ENCODE measurements at regions not wholly inside any gene's neighbourhood (a gene's known extent, or its start where the extent isn't known, plus 50 kb on each side); places are given as distances from the start of the nearest gene placed in this dataset.

- no peak for TF ChIP-seq RAD21 (IDR thresholded peaks at IDR 0.05 in 1 of 2, conservative IDR thresholded peaks at IDR 0.05 in 1 of 2; ENCODE audit: low read depth in 2 of 2, low read length in 2 of 2)
- no peak for TF ChIP-seq RFX5 (IDR thresholded peaks at IDR 0.05; ENCODE audit: borderline replicate concordance, low read depth, low read length)
Measured at GRCh38 chr2:236830926-236831325, 254.8 kb upstream of the COPS8 start (continued).

Data from H1 (cell line).